Mammary epithelial cell (primary cell): ENCODE measurements at regions not wholly inside any gene's neighbourhood (a gene's known extent, or its start where the extent isn't known, plus 50 kb on each side); places are given as distances from the start of the nearest gene placed in this dataset.

Source experiments
- EZH2 ChIP-seq: IDR thresholded peaks from 2 replicates; pipeline ENCODE4 v1.6.1; 2012; ENCODE audit warnings: low read length, inconsistent platforms, borderline replicate concordance
- TF ChIP-seq, protein P1 (sequence below), 2 donors: IDR thresholded peaks in 1 of 2; conservative IDR thresholded peaks in 1 of 2; 2 replicates each; pipeline ENCODE4 v1.5.1; 2011 to 2012; ENCODE audit warnings: inconsistent platforms in 2 of 2, low read length in 2 of 2, mild to moderate bottlenecking in 2 of 2, control low read depth in 1 of 2, low read depth in 1 of 2; ENCODE audit not compliant: insufficient read depth in 1 of 2; ENCODE audit errors: extremely low read depth in 1 of 2

DNA sequence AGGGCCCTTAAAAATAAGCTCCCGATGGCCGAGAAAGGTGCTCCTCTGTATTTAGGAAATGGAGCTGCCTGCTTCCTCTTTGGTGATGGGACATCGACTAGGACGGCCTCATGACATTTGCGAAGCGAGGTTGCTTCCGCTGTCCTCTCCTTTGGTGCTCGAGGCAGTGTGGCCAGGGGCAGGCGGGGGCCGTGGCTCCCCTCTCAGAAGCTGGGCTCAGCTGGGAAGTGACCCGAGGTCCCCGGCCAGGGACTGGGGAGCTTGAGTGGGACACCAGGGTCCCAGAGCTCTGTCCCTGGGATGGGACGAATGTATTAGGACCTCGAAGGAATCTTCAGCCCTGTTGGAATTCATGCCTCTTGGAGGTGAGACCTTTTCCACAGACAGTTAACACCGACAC lies 151.1 kb downstream of the CTTN start:
- TF ChIP-seq, protein P1, sequence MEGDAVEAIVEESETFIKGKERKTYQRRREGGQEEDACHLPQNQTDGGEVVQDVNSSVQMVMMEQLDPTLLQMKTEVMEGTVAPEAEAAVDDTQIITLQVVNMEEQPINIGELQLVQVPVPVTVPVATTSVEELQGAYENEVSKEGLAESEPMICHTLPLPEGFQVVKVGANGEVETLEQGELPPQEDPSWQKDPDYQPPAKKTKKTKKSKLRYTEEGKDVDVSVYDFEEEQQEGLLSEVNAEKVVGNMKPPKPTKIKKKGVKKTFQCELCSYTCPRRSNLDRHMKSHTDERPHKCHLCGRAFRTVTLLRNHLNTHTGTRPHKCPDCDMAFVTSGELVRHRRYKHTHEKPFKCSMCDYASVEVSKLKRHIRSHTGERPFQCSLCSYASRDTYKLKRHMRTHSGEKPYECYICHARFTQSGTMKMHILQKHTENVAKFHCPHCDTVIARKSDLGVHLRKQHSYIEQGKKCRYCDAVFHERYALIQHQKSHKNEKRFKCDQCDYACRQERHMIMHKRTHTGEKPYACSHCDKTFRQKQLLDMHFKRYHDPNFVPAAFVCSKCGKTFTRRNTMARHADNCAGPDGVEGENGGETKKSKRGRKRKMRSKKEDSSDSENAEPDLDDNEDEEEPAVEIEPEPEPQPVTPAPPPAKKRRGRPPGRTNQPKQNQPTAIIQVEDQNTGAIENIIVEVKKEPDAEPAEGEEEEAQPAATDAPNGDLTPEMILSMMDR (conservative IDR thresholded peaks at IDR 0.05 in 1 of 2, IDR thresholded peaks at IDR 0.05 in 1 of 2; ENCODE audit: extremely low read depth in 1 of 2, insufficient read depth in 1 of 2, low read depth in 1 of 2, low read length in 2 of 2), result no peak
- TF ChIP-seq EZH2, result no peak
